AG08395 (cell line): ENCODE measurements at regions not wholly inside any gene's neighbourhood (a gene's known extent, or its start where the extent isn't known, plus 50 kb on each side); places are given as distances from the start of the nearest gene placed in this dataset.
A peak's percentile ranks its signal among the peaks of the same experiment; 100 is the strongest.

Experiments used
- DNase-seq: peaks from one replicate; pipeline ENCODE4 v3.0.0; 2012; ENCODE audit warnings: mixed read lengths, low spot score

GRCh38 chr13:44276061-44276460 lies 97.6 kb upstream of the SERP2 start:
- no peak for DNase-seq

DNA sequence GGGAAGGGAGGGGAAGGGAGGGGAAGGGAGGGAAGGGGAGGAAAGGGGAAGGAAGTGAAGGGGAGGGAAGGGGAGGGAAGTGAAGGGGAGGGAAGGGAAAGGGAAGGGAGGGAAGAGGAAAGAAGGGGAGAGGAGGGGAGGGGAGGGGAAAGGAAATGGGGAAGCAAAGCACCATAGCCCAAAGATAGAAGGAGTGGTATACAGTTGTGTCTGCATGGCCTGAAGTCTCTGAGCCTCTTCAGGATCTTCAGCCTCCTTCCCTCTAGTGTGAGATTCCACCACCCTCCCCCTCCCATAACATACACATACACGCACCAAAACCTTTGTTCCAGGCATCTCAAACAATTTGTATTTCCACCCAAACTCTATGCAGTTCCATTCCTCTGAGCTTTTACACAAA lies 96.2 kb upstream of the SERP2 start:
- DNase-seq = no peak

DNA sequence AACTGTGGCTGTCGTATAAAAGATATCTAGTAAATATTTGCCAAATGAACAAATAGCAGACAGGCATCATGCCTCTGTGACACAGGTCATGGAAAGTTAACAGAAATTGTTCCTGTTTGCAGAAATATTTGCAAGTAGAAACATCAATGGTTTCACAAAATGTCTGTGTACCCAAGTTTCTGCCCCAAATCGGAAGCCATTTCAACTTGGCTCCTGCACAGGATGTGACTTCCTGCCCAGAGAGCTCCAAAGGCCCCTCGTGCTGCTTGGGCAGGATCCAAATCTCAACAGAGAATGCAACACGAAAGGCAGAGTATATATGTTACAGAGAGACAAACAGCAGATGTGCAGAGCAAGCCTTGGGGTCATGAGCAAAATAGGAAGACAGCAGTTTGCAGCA lies 95.5 kb upstream of the SERP2 start:
- no peak for DNase-seq

DNA sequence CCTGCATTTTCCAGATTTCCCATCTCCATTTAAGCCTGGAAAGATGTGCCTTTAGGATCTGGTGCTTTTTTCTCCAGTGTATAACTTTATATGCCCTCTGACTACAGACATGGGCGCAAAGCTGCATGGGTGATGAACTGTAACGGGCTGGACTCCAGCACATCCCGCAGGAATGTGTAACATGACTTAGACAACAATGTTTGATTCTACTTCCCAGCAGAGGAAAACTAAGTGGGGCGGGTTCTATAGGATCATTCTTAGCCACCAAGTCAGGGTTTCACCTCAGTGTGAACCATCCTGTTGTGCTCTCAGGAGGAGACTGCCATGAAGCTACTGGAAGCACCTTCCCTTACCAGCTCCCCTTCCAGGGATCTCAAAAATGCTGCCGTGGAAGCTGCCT lies 93.2 kb upstream of the SERP2 start:
- no peak for DNase-seq

DNA sequence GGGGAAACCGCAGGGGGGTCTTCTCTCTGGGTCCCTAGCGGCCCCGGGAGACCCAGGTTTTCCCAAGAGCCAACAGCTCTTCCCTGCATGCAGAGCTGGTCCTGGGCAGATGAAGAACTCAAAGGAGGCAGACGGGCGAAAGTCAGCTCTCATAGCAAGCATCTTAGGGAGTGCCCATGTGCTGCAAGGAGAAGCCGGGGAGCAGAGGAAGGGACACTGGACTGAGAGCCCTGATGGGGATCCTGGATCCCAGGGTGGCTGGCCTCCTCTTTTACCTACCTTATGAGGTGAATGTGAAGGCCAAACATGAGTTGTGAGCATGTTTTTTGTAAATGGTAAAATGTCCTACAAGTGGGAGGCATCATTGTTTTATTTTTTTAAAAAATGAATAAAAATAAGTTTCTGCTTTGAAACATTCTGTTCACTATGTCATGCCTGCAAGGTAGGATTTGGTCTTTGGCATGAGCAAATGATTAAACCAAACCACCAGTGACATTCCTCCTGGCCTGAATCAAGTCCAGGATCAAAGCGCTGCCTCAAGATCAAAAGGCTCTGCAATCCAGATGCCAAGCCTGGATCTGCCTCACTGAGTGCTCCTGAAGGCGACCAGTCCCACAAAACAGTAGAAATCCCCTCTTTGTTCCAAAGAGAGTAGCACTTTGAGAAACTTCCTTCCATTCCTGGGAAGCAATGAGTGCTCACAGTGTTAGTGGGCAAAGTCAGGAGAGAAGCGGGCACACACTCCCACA lies 92.2 kb upstream of the SERP2 start:
- no peak for DNase-seq

DNA sequence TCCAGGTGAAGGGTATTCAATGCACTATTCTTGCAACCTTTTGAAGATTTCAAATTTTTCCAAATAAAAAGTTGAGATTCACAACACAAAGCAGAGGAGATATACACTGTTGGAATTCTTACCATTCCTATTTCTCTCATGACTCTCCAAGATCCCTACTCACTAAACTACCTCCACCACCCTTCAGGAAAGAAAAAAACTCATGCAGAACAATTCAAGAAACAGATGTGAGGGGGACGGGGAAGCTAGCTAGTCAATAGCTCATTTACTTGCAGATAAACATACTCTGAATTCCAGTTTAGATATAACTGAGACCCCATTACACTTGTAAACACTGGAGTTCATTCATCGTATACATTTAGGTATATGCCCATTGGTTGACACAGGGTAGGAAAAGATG lies 90.0 kb upstream of the SERP2 start:
- DNase-seq = no peak

DNA sequence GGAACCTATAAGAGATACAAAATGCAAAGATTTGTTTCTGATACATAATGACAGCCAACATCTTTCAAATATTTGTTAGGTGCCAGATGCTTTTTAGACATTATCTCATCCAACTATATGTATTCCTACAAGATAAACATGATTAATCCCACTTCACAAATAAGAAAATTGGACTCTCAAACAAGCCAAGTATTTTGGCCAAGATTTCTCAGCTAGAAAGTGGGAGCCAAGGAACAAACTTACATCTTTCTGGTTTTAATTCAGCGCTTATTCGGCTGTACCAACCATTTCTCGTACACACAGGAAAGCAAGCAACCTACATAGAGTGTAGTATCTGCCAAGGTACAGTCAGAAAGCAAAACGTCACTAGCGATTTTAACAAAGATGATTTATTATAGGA lies 85.7 kb upstream of the SERP2 start:
- no peak for DNase-seq

DNA sequence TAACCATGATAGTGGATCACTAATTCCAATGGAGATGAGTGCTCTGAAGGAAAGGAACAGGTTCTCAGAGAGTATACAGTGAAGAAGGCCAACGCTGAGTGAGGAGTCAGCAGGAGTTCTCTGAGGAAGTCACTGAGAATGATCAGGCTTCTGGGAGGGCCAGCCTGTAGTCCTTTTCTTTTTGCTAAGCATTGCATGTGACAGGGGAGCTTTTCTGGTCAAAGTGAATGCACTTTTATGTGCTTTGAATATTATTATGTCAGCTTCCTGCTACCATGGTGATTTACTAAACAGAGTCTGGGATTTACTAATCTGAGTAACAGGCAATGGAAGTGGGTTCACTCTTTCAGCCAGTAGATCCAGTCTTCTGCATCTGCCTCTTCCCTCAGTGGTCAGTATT lies 81.1 kb upstream of the SERP2 start:
- DNase-seq = no peak

GRCh38 chr13:44293374-44293773 lies 80.2 kb upstream of the SERP2 start:
- DNase-seq = no peak

DNA sequence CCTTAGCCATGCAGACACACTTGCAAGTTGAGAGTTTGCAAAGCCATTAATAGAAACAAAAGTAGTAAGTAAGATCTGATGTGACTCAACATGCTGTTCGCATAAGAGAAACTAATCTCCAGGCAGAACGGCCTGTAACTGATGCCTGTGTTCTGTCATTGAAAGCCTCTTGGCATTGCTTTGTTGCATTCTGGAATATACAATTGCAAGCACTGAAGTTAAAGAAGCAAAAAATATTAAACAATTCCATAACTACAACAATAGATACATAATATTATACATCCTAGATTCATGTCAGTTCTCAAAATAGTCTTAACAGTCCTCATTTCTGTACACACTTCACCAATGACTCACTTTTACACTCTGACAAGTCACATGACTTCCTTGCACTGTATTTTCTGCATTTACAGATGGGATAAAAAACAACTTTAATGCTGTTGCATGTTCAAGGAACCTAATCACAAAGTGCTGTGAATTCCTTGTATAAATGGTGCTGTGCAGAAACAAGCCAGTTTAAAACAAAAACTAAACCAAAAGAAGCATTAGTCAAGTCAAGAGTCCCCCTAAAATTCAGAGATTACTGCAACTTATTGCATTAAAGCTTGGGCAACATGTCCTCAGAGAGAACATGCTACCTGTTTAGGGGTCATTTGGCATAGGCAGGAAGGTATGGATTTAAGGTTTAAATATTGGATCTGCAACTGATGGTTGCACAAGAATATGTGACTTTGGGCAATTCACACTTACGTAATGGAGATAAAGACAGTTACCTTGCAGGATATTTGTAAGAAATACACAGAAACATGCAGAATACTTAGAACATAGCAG lies 79.5 kb upstream of the SERP2 start:
- peak; percentile 14 for DNase-seq

- DNase-seq = no peak
Observed at GRCh38 chr13:44294876-44295275, 78.7 kb upstream of the SERP2 start.

- DNase-seq = no peak
Observed at GRCh38 chr13:44296856-44297255, 76.8 kb upstream of the SERP2 start.

DNA sequence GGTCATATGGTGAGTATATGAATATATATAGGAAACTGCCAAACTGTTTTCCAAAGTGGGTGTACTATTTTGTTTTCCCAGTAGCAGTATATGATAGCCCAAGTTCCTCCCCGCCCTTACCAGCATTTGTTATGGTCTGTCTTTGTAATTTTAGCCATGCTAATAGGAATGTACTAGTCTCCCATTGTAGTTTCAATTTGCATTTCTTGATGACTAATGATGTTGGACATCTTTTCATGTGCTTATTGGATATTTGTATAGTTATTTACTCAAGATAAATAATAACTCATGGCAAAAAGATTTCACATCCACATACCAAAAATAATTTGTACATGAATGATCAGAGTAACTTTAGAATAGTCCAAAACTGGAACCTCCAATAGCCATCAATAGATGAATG lies 75.3 kb upstream of the SERP2 start:
- no peak for DNase-seq

GRCh38 chr13:44299152-44299943 lies 74.3 kb upstream of the SERP2 start:
- DNase-seq = no peak

DNA sequence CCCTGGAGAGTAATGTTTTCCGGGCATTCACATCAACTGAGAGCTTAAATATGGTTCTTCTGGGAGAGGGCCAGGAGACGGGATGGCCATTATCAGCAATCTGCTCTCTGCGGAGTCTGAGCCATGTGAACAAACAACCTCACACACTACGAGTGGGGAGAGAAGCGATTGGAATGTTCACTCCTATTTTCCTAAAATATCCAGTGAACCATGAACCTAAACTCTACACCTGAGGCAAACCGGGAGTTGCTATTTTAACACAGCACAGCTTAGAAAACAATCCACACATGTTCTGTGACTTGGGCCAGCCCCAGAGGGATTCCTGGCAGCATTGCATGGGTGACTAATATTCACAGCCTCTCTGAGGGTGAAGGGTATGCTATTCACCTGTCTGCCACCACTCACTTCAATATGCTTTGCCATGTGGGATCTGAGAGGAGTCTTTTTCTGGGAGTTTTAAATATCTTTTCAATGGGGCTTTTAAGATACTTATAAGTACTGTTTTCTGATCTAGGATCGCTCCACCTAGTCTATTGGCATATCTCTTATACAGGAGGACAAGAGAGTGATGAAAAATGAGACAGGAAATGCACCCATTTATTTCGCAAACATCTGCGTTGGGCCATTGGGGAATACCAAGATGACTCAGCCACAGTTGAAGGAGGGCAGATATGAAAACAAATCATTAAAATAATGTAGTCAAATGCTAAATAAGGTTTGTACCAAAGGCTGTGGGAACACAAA lies 72.6 kb upstream of the SERP2 start:
- peak; percentile 38 for DNase-seq

- DNase-seq = no peak
Observed at GRCh38 chr13:44301639-44302015, 72.0 kb upstream of the SERP2 start.

GRCh38 chr13:44302233-44302632 lies 71.4 kb upstream of the SERP2 start:
- no peak for DNase-seq

GRCh38 chr13:44302940-44303575 lies 70.6 kb upstream of the SERP2 start:
- no peak for DNase-seq

DNA sequence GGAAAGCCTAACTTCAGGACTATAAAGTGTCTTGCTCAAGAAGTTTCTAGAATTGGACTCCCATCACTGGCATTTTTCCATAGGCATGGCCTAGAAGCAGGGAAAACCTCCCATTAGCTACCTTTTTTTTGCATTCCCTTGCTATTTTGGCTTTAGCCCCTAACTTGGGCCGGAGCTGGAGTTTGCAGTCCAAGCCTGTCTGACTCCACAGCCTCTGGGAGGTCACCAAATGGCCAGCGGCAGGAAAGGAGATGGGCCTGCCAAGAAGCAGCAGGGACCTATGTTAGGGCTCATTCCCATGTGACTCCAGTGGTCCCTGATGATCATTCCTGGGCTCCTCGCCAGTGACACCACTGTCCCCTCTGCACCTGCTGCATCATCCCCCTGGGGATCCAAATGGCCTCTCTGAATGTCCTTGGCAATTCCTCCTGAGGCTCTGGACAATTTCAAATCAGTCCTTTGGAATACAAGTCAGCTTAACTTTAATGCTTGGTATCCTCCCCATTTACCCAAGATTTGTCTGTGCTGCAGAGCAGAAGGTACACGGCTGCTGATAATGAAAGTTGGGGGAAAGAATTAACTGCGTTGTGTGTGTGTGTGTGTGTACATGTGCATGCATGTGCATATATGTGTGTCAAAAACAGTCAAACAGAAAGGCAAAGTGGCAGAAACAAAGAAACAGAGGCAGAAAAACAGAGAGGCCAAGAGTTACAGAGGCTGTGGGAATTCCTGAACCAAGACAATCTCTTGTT lies 69.8 kb upstream of the SERP2 start:
- no peak for DNase-seq

GRCh38 chr13:44304433-44304725 lies 69.2 kb upstream of the SERP2 start:
- no peak for DNase-seq

DNA sequence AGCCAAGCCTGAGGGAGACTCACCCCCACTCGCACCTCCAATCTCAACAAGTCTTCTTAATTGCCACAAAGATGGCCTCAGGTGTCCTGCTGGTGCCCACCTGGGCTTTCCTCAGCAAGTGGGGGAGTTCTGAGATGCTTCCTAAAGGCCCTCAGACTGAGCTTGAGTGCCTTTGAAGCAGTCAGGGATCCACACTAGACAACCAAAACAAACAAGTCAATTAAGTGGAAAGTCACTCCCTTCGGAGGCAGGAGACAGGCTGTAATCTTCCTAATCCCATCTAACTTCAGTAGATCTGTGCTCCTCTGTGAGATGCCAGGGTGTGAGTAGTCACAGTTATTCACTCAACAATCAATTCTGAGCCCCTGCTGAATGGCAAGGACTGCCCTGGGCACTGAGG lies 68.3 kb upstream of the SERP2 start:
- no peak for DNase-seq
